ENCODE measurements at regions not wholly inside any gene's neighbourhood (a gene's known extent, or its start where the extent isn't known, plus 50 kb on each side); places are given as distances from the start of the nearest gene placed in this dataset.

DNA sequence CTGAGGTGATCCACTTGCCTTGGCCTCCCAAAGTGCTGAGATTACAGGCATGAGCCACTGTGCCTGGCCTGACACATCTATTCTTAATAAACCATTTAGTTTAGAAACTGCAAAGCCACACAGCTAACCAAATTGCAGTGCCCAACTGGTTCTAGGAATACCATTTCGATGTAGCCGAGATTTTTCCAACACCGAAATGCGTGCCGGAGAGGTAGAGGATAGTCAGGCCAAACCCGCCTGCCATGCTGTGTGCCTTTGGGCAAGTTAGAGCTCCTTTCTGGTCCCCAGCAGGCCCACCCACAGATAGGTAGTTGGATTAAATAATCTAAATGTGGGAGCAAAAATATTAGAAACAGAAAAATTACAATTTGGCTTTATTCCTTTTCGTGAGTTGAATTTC is 254.4 kb downstream of the FOXD2 start:
- Histone ChIP-seq H4K20me1 (ENCODE audit: control insufficient read depth, insufficient read depth, insufficient read length) (no peaks in the 10 kb centered on the region), H2AK5ac (ENCODE audit: insufficient read length, low read length) (no peak overlapping the region), H2BK15ac (ENCODE audit: low read depth, low read length) (no peak overlapping the region), H3T11ph (ENCODE audit: low read length) (no peak overlapping the region), H3K23me2 (ENCODE audit: insufficient read length, low read depth, low read length, poor library complexity, severe bottlenecking) (no peaks in the 10 kb centered on the region), H2AFZ (ENCODE audit: low read length) (no peak overlapping the region), H3K14ac (ENCODE audit: insufficient read depth, low read length) (no peak overlapping the region), H4K5ac (ENCODE audit: insufficient read length, low read depth, low read length) (no peak overlapping the region), H4K91ac (ENCODE audit: insufficient read length, low read depth, low read length) (no peak overlapping the region), H2BK120ac (ENCODE audit: low read depth, low read length, poor library complexity, severe bottlenecking) (no peak overlapping the region), H4K8ac (replicated peaks; ENCODE audit: insufficient read length, low read depth, low read length) (no peak overlapping the region), H3K23ac (ENCODE audit: insufficient read length, low read depth, low read length) (no peak overlapping the region), H3K56ac (ENCODE audit: insufficient read length, low read depth, low read length) (no peak overlapping the region), H3K4me1 (ENCODE audit: insufficient read depth, low read length) (no peaks in the 10 kb centered on the region; the same call in 1 of the 2 replicates), H2BK5ac (ENCODE audit: insufficient read length, low read length) (no peak overlapping the region), H3K4me2 (ENCODE audit: insufficient read depth, insufficient read length, low read length) (no peak overlapping the region), H3K9ac (ENCODE audit: extremely low read depth, insufficient read length, low read length) (no peak overlapping the region), H3K27me3 (ENCODE audit: insufficient read depth, low read length) (no peaks in the 10 kb centered on the region), H3K27ac (ENCODE audit: insufficient read length, low read depth, low read length) (no peak overlapping the region), H3K18ac (ENCODE audit: insufficient read length, low read depth, low read length) (no peak overlapping the region), H3K4ac (ENCODE audit: low read depth, low read length) (no peak overlapping the region), H3K79me2 (ENCODE audit: insufficient read depth, low read length) (no peaks in the 10 kb centered on the region), H2BK20ac (ENCODE audit: low read depth, low read length, poor library complexity, severe bottlenecking) (no peak overlapping the region), H3K79me1 (ENCODE audit: insufficient read depth, low read depth, low read length, poor library complexity, severe bottlenecking) (no peaks in the 10 kb centered on the region), H3K9me3 (ENCODE audit: control insufficient read depth, low read depth, low read length) (no peaks in the 10 kb centered on the region), H2BK12ac (ENCODE audit: insufficient read length, low read depth, low read length) (no peak overlapping the region)
- peaks cover 5% of the 10 kb centered on the region for H3K27me3 Mint-ChIP-seq (ENCODE audit: low read depth)
- WGBS (ENCODE audit: extremely low coverage, insufficient read length, low lambda C conversion rate) = no CpG with 5 or more reads among the region's 7 CpGs
- H3K4me3 Mint-ChIP-seq = no peak overlapping the region
- no peak overlapping the region for H3K27ac Mint-ChIP-seq
- no peaks in the 10 kb centered on the region for H3K9me3 Mint-ChIP-seq
- TF ChIP-seq, protein P1, sequence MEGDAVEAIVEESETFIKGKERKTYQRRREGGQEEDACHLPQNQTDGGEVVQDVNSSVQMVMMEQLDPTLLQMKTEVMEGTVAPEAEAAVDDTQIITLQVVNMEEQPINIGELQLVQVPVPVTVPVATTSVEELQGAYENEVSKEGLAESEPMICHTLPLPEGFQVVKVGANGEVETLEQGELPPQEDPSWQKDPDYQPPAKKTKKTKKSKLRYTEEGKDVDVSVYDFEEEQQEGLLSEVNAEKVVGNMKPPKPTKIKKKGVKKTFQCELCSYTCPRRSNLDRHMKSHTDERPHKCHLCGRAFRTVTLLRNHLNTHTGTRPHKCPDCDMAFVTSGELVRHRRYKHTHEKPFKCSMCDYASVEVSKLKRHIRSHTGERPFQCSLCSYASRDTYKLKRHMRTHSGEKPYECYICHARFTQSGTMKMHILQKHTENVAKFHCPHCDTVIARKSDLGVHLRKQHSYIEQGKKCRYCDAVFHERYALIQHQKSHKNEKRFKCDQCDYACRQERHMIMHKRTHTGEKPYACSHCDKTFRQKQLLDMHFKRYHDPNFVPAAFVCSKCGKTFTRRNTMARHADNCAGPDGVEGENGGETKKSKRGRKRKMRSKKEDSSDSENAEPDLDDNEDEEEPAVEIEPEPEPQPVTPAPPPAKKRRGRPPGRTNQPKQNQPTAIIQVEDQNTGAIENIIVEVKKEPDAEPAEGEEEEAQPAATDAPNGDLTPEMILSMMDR (conservative IDR thresholded peaks at IDR 0.05) = no peak
- H3K36me3 Mint-ChIP-seq (ENCODE audit: insufficient read depth in 1 of 3, low read depth in 3 of 3) = no peaks in the 10 kb centered on the region
- H3K4me1 Mint-ChIP-seq = peaks cover 19 to 31% of the 10 kb centered on the region in 2 experiments
- DNase-seq = peak; percentile 13

Data from H9 (cell line).